ENCODE measurements at regions not wholly inside any gene's neighbourhood (a gene's known extent, or its start where the extent isn't known, plus 50 kb on each side); places are given as distances from the start of the nearest gene placed in this dataset.

DNA sequence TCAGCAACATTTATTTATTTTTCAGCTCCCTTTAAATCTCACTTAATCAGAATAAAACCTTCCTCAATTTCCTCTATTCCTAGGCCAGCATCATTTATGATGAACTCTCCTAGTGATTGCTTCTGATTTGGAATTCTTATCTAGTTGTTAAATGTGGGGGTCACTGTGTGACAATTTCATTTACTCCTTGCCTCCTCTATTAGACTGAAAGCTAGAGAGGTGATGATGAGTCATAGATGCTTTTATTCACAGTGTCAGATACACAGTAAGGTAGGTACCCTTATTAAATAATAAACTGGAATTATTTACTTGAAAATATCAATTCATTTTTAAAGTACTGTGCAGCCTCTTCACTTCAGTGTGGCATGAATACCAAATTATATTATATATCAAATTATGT is 960.6 kb downstream of the MAT2B start:
- no peak for TF ChIP-seq ZBTB7A (CRISPR knock-in tag; IDR thresholded peaks at IDR 0.05)
- TF ChIP-seq AFF4 (CRISPR knock-in tag; IDR thresholded peaks at IDR 0.05), result no peak
- TF ChIP-seq, protein P1, sequence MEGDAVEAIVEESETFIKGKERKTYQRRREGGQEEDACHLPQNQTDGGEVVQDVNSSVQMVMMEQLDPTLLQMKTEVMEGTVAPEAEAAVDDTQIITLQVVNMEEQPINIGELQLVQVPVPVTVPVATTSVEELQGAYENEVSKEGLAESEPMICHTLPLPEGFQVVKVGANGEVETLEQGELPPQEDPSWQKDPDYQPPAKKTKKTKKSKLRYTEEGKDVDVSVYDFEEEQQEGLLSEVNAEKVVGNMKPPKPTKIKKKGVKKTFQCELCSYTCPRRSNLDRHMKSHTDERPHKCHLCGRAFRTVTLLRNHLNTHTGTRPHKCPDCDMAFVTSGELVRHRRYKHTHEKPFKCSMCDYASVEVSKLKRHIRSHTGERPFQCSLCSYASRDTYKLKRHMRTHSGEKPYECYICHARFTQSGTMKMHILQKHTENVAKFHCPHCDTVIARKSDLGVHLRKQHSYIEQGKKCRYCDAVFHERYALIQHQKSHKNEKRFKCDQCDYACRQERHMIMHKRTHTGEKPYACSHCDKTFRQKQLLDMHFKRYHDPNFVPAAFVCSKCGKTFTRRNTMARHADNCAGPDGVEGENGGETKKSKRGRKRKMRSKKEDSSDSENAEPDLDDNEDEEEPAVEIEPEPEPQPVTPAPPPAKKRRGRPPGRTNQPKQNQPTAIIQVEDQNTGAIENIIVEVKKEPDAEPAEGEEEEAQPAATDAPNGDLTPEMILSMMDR (CRISPR knock-in tag; IDR thresholded peaks at IDR 0.05), result no peak
